Activated CD8-positive, alpha-beta T cell treated with anti-CD3 and anti-CD28 coated beads, Interleukin-2, amount 10 ng/mL, durations not matched to agents 7 days and 5 days (primary cell): ENCODE measurements at regions not wholly inside any gene's neighbourhood (a gene's known extent, or its start where the extent isn't known, plus 50 kb on each side); places are given as distances from the start of the nearest gene placed in this dataset.

Experiments used
- ATAC-seq: fragments of 150-1000 bp; cut with Tn5 transposase; one replicate; pipeline ENCODE4 v1.10.0; 2021; ENCODE audit warnings: moderate library complexity
- CTCF ChIA-PET: fragments of 350-600 bp; sonication (Branson Sonifier 250); formaldehyde crosslinking; loops from one replicate; lab custom pipeline; 2021; ENCODE audit warnings: antibody characterized with exemption; lab: Charles Lee
- POLR2A ChIA-PET: fragments of 350-600 bp; sonication (Branson Sonifier 250); formaldehyde crosslinking; loops from one replicate; lab custom pipeline; 2021; ENCODE audit warnings: antibody characterized with exemption; lab: Charles Lee
- DNase-seq: peaks from one replicate; pipeline ENCODE4 v3.0.0-alpha.2; 2020
- H3K27ac Mint-ChIP-seq: one replicate; pipeline ENCODE4 v1.8.0; 2021; ENCODE audit warnings: mild to moderate bottlenecking, mixed read lengths
- H3K27me3 Mint-ChIP-seq: one replicate; pipeline ENCODE4 v1.8.0; 2021; ENCODE audit warnings: low read depth, mixed read lengths
- H3K36me3 Mint-ChIP-seq: one replicate; pipeline ENCODE4 v1.8.0; 2021; ENCODE audit warnings: low read depth, mixed read lengths
- H3K4me1 Mint-ChIP-seq: one replicate; pipeline ENCODE4 v1.8.0; 2021; ENCODE audit warnings: low read depth, mixed read lengths
- H3K4me3 Mint-ChIP-seq: one replicate; pipeline ENCODE4 v1.8.0; 2021; ENCODE audit warnings: mild to moderate bottlenecking, mixed read lengths
- H3K9me3 Mint-ChIP-seq: one replicate; pipeline ENCODE4 v1.8.0; 2022; ENCODE audit warnings: mixed read lengths; ENCODE audit not compliant: insufficient read depth

DNA sequence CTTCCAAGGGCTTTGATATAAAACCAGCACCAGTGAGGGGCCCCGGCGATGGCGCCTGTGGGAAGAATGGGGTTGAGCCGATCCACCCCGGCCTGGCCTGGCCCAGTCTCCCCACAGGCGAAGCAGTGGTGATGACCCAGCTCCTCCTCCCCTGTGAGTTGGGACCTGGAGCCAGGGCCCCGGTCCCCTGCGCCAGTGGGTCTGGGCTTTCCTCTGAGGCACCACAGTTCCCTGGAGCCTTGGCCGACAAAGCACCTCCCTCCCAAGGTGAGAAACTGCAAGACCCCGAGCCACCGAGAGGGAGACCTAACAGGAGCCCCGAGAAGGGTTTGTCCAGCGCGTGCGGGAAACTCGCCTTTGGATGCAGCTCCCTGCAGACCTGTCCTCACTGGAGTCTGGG is 942.9 kb downstream of the BRD1 start:
- no peak overlapping the region for H3K4me3 Mint-ChIP-seq
- CTCF ChIA-PET: no interaction called here
- H3K27ac Mint-ChIP-seq: no peak overlapping the region

DNA sequence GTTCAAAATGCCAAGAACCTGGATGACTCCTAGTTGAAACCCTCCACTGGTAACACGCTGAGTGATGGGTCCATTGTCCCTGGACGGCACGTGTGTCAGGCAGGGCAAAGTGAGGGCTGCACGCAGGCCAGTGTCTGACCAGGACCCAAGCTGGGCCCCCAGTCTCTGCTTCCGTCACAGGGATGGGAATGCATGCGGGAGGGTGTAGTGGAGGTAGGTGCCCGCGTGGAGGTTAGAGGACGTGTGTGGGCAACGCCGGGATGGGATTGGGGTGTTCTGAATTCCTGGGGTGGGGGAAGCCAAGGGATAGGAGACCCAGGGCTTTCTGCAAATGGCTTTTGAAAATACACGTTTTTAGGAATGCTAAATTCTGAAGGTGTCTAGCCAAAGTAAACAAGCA is 943.3 kb downstream of the BRD1 start:
- ATAC-seq (no peak), DNase-seq (no peak)
- Mint-ChIP-seq H3K9me3 (no peaks in the 10 kb centered on the region), H3K36me3 (no peaks in the 10 kb centered on the region), H3K4me1 (no peaks in the 10 kb centered on the region), H3K27ac (no peak overlapping the region), H3K27me3 (no peaks in the 10 kb centered on the region), H3K4me3 (no peak overlapping the region)
- ChIA-PET POLR2A (no interaction called here), CTCF (no interaction called here)

More for the DNA sequence above, 942.9 kb downstream of the BRD1 start:
- ATAC-seq (no peak), DNase-seq (no peak)
- Mint-ChIP-seq H3K9me3 (no peaks in the 10 kb centered on the region), H3K4me1 (no peaks in the 10 kb centered on the region), H3K27me3 (no peaks in the 10 kb centered on the region), H3K36me3 (no peaks in the 10 kb centered on the region)
- POLR2A ChIA-PET: no interaction called here

- CTCF ChIA-PET: no interaction called here
- H3K9me3 Mint-ChIP-seq: no peaks in the 10 kb centered on the region
These were observed 944.3 kb downstream of the BRD1 start for GRCh38 chr22:48883211-48883960.

DNA sequence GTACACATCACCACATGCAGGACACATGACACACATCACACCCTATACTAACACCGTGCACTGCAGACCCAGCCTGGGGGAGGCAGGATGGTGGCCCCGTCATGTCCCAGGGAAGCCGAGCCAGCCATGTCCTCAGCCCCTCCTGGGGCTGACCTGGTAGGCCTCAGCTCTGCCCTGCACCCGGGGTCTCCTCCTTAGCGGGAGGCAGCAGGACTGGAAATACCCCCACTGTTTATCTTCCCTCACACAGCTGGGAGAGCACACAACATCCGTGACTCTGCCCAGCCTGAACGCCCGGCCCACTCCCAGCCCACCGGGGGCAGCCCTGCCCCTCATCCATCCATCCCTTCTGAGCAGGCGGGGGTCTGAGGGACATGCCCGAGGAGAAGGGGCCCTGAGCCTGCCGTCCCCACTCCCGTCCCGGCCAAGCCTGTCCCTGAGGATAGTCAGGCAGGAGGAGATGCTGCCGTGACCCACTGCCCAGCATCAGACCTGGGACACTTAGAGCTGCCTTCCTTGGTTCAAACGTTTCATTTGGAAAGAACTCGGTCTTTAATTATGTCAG is 945.0 kb downstream of the BRD1 start:
- CTCF ChIA-PET: no interaction called here
- Mint-ChIP-seq H3K4me1 (no peaks in the 10 kb centered on the region), H3K4me3 (no peak overlapping the region), H3K9me3 (no peaks in the 10 kb centered on the region), H3K27ac (no peak overlapping the region), H3K27me3 (no peaks in the 10 kb centered on the region), H3K36me3 (no peaks in the 10 kb centered on the region)
- DNase-seq (no peak), ATAC-seq (no peak)
- POLR2A ChIA-PET: no interaction called here

More at GRCh38 chr22:48883211-48883960, 944.3 kb downstream of the BRD1 start:
- Mint-ChIP-seq H3K4me3 (no peak overlapping the region), H3K36me3 (no peaks in the 10 kb centered on the region), H3K4me1 (no peaks in the 10 kb centered on the region), H3K27me3 (no peaks in the 10 kb centered on the region), H3K27ac (no peak overlapping the region)
- DNase-seq (no peak), ATAC-seq (no peak)
- POLR2A ChIA-PET: no interaction called here

DNA sequence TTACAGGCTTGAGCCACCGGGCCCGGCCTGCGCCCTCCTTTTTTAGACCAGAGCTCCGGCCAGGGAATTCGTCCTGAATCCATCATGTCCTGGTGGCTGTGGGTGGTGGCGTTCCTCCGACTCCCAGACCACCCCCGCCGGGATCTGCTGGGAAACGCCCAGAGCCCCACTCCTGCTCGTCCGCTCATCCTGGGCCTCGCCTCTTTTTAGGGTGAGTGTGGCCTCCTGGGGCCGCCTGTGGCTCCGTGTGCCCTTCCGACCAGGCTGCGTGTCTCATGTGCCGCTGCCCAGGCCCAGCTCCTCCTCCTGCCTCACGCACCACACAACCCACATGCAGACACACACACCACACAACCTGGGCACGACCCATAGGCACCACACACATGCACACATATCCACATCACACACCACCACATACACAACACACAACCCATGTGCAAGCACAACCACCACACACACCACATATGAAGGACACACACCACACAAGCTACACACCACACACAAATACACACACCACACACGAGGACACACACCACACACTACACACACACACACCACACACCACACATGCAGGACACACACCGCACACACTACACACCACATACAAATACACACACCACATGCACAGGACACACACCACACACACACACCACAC is 946.2 kb downstream of the BRD1 start:
- Mint-ChIP-seq H3K27me3 (peaks cover 4% of the 10 kb centered on the region), H3K4me1 (no peaks in the 10 kb centered on the region), H3K27ac (no peak overlapping the region), H3K36me3 (no peaks in the 10 kb centered on the region), H3K4me3 (no peak overlapping the region), H3K9me3 (no peaks in the 10 kb centered on the region)
- DNase-seq: no peak
- ChIA-PET POLR2A (no interaction called here), CTCF (no interaction called here)
- ATAC-seq: no peak

DNA sequence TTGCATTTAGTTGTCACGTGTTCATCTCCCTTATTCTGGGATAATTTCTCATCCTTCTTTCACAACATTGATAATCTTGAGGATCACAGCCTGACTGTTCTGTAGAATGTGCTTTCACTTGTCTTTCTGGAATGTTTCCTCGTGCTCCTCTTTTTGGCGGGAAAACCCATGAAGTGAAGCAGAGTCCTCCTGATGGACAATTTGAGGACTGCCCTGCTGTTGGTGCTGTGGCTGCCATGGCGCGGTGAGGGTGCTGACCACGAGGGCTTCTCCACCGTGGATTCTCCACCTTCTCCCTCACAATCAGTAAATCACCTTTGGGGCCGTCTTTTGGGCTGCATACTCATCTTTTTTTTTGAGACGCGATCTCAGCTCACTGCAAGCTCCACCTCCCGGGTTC is 946.9 kb downstream of the BRD1 start:
- H3K27ac Mint-ChIP-seq: no peak overlapping the region
- ATAC-seq (no peak), DNase-seq (no peak)
- peaks cover 4% of the 10 kb centered on the region for H3K27me3 Mint-ChIP-seq
- H3K4me1 Mint-ChIP-seq: no peaks in the 10 kb centered on the region
- ChIA-PET CTCF (no interaction called here), POLR2A (no interaction called here)
- H3K4me3 Mint-ChIP-seq: no peak overlapping the region
- no peaks in the 10 kb centered on the region for H3K36me3 Mint-ChIP-seq
- H3K9me3 Mint-ChIP-seq: no peaks in the 10 kb centered on the region

DNA sequence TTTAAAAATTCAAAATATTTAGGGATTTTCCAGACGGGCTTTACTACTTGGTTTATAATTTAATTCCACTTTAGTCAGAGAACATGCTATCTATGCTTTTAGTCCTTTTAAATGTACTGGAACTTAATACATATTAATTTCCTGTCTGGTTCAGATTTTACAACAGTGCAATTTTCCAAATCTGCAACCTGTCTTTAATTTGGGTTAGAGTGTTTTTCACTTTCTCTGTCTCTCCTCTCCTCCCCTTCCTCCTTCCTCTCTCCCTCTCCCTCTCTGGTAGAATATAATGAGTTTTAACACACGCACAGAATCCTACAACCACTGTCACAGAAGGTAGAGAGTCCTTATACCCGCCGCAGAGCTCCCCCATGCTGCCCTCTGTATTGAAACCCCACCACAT is 950.7 kb downstream of the BRD1 start:
- Mint-ChIP-seq H3K27ac (no peak overlapping the region), H3K4me1 (no peaks in the 10 kb centered on the region), H3K4me3 (no peak overlapping the region), H3K27me3 (peaks cover 4% of the 10 kb centered on the region), H3K36me3 (no peaks in the 10 kb centered on the region), H3K9me3 (no peaks in the 10 kb centered on the region)
- POLR2A ChIA-PET: interaction anchor here (0.6 kb wide), 1 partner anchor 270 kb away, joined by 3 read pairs; no protein-coding TSS in a partner anchor
- no peak for ATAC-seq
- CTCF ChIA-PET: no interaction called here
- no peak for DNase-seq

- Mint-ChIP-seq H3K36me3 (no peaks in the 10 kb centered on the region), H3K27me3 (peaks cover 4% of the 10 kb centered on the region)
- ATAC-seq: no peak
These were observed 952.7 kb downstream of the BRD1 start for GRCh38 chr22:48874956-48875355.

DNA sequence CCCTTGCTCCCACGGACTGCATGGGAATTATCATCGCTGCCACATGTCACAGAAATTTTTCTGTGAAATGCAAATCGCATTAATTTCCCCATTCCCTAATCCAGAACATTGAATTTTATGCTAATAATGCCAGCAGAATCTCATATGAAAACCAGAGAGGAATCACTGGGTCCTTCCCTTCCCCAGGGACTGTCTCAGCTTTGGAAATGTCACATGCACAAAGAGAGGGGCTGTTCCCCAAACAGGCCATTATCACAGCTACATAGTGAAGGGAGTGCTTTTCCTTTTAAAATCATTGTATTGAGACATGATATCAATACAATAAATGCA is 954.5 kb downstream of the BRD1 start:
- ATAC-seq: no peak
- Mint-ChIP-seq H3K9me3 (no peaks in the 10 kb centered on the region), H3K36me3 (no peaks in the 10 kb centered on the region), H3K27ac (no peak overlapping the region), H3K4me3 (no peak overlapping the region), H3K27me3 (peaks cover 4% of the 10 kb centered on the region), H3K4me1 (no peaks in the 10 kb centered on the region)
- ChIA-PET POLR2A (no interaction called here), CTCF (no interaction called here)
- no peak for DNase-seq

More at GRCh38 chr22:48874956-48875355, 952.7 kb downstream of the BRD1 start:
- Mint-ChIP-seq H3K27ac (no peak overlapping the region), H3K4me1 (no peaks in the 10 kb centered on the region), H3K4me3 (no peak overlapping the region), H3K9me3 (no peaks in the 10 kb centered on the region)
- ChIA-PET CTCF (no interaction called here), POLR2A (no interaction called here)
- DNase-seq: no peak

DNA sequence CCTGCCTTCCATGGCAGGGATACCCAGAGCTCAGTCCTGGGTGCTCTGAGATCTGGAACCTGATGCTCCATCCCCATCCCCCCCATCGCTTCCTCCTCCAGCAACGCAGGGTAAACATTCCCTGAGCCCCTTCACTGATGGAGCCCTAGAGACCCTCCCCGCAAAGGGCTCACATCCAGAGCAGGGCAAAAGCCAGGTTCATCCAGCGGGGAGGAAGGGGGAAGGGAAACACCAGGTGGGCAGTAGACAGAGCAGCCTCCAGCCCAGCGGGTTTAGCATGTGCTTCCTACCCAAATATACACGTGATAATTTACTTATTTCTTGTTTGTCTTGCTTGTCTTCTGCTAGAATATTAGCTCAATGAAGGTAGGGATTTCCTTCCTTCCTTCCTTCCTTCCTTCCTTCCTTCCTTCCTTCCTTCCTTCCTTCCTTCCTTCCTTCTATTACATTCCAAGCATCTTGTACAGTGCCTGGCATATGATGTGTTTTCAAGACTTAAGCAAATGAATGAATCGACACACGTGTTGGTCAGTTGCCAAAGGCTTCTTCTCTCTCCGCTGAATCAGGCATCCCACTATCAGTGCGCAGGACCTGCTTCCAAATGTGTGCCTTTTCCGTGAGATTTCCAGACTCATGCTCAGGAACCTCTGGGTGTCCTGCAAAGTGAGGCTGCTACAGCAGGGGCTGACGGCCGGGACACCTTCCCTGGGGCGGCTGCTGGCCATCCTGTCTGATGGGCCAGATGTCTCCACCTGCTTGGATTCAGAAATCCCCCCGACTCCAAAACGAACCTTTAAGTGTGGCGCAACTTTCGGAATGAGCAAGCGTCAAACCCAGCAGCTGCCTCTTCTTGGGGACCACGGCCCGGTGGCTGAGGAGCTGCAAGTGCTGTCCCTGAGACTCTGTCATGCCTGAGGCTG is 955.1 kb downstream of the BRD1 start:
- Mint-ChIP-seq H3K36me3 (no peaks in the 10 kb centered on the region), H3K9me3 (no peaks in the 10 kb centered on the region)
- POLR2A ChIA-PET: no interaction called here

GRCh38 chr22:48871176-48871840 is 956.4 kb downstream of the BRD1 start:
- Mint-ChIP-seq H3K36me3 (no peaks in the 10 kb centered on the region), H3K27ac (no peak overlapping the region), H3K4me1 (no peaks in the 10 kb centered on the region), H3K27me3 (no peaks in the 10 kb centered on the region), H3K9me3 (no peaks in the 10 kb centered on the region), H3K4me3 (no peak overlapping the region)
- POLR2A ChIA-PET: no interaction called here
- DNase-seq (no peak), ATAC-seq (no peak)
- CTCF ChIA-PET: no interaction called here

More for the DNA sequence above, 955.1 kb downstream of the BRD1 start:
- Mint-ChIP-seq H3K4me3 (no peak overlapping the region), H3K27me3 (peaks cover 4% of the 10 kb centered on the region), H3K27ac (no peak overlapping the region), H3K4me1 (no peaks in the 10 kb centered on the region)
- CTCF ChIA-PET: no interaction called here
- ATAC-seq: no peak
- DNase-seq: no peak
